Dermis microvascular lymphatic vessel endothelial cell (primary cell): ENCODE measurements at regions not wholly inside any gene's neighbourhood (a gene's known extent, or its start where the extent isn't known, plus 50 kb on each side); places are given as distances from the start of the nearest gene placed in this dataset.
"Not testable (repeated sequence)": the region's sequence is repeated elsewhere in the genome, so short reads cannot be mapped to it uniquely, and the experiment has no call there.

Experiments
- DNase-seq, 2 donors: peaks; one replicate each; pipeline versions ENCODE4 v3.0.0 to v3.0.0-alpha.2; 2010; ENCODE audit warnings: low read depth in 2 of 2

DNA sequence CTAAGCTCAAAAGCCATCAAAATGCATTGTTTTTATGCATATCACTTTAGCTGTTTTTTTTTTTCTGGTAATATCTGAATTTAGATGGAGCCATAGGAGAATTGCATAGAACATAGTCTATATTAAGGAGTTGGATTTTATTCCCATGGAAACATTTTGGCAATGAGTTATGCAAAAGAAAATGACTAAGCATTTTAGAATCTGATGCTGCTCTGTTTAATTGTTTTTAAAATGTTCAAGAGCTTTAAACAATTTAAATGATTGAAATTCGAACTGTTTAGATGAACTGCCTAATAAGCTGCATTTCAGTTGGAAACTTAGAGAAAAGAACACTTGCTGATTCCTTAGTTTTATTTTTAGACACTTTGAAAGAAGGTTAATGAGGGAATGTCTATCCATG lies 1531.5 kb upstream of the B3GALT2 start:
- DNase-seq: no peak

DNA sequence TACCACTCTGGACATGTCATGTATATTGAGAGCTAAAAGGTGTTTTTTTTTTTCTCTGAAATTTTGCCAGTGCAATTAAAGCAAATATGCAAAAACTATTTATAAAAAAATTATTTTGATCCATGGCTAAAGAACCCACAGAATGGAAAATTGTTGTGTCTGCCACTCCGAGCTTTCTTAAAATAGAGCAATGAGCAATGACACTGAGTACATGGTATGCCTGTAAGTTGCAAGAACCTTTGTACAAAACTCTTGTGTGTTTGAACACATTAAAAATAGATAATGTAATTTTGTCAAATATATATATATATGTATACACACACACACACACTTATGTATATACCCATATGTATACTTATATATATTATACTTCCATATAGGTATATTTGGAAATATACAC lies 1530.9 kb upstream of the B3GALT2 start:
- DNase-seq: no peak

DNA sequence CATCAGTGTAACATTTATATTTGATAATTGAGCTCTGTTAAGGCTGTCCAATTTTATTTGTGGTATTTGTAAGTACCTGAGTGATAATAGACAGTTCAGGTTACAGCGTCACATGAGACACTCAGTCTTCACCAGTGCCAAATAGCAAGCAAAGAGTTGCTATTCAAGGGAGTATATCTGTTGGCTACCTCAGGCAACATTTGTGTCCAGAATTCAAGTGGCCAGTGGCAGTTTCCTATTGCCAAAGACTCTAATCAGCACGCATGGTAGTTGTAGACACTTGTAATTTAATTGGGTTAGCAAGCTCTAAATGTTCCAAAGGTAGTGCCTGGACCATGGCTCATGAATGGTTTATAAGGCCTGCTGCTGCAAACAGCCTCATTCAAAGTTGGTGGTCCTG lies 1524.3 kb upstream of the B3GALT2 start:
- DNase-seq: no peak

DNA sequence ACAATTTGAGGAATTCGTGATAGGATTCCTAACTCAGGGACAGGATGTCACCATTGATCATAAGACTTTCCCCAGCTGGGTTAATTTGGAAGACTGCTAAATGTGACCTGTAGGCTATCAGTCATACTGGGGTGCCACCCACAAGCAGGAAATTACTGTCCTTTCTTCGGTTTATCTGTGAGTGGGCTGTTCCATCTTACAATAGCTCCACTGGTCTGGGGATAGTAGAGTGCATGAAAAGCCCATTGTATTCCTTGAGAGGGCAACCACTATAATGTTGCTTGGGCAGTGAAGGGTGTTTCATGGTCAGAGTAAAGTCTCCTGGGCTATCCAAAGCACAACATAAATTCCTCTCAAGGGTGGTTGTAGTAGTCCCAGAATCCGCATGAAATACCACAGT lies 1523.0 kb upstream of the B3GALT2 start:
- no peak for DNase-seq

DNA sequence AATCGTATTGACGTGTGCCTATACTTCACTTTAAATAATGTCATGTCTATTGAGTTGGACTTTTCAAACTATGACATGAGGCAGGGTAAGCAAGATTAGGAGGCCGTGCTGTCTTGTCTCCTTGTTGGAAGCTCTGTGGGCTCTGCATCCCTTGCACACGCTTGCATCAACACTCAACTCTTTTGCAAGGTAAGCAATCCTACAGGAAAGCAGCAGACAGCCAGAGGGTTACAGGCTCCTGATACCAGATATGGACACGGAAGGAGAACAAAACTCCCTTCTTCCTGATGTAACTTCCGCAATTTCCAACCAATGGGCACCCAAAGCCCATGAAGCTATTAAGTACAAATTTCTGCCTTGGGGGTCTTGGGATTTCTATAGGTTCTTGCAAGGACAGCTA lies 1520.7 kb upstream of the B3GALT2 start:
- DNase-seq: no peak

DNA sequence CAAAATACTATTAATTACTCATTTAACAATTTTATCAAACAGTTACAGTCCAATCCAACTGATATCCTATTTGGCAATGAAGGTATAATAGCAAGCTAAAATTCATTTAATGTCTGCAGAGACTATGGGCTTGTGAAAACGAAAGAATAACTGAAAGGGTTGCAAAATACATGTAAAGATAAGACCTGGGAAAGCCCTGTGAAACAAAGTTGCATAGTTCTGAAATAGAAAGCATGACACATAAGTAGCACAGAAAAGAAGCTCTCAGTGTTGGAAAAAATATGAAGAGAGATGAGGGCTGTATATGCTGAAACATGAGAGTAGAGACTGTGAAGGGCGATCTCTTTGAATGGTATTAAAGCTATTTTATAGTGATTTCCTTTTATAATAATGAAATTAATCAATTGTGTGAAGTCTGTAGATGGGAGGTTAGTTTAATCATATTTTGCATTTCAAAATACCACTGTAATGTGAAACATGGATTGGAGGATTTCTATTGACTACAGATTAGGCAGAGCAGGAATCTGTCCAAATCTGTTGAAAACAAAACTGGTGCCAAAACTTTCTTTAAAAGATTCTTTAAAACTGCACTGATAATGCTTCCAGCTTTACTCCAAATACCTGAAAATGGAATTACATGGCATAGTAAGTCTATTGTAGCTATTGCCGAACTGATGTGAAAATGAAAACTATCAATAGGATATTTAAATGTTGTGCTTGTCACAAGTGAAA lies 1518.9 kb upstream of the B3GALT2 start:
- DNase-seq: no peak

DNA sequence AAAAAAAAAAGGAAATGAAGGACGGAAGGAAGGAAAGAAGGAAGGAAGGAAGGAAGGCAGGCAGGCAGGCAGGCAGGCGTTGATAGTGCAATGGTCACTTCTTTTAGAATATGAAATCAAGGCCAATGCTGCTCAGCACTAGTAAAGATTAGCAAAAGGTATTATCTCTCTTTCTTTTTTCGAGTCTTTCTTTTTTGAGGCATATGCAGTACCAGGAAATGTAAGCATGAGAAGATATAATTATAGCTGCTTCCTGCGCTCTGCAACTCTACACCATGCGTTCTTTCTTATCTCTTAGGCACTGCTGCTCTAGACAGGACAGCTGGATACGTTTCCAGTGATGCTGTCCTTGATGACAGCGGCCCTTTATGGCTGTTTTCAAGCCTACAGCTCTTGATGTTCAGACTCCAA lies 1512.5 kb upstream of the B3GALT2 start:
- DNase-seq: no peak

DNA sequence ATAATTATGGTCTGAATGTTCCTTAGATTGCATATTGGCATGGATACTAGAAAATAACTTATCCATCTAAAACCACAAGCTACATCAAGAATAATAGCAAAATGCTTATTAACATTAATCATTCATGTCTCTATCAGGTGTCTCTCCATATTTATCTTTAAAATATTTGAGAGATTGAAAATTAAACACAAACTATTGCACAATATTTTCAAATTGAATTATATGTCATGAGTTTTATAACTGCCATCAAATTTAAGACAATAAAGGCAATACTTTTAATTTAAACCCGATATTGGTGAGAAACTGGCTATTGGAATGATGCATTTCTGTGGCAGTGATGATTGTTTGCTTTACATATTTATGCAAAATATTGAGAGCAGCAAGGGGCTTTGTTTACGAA lies 1506.8 kb upstream of the B3GALT2 start:
- no peak for DNase-seq

DNA sequence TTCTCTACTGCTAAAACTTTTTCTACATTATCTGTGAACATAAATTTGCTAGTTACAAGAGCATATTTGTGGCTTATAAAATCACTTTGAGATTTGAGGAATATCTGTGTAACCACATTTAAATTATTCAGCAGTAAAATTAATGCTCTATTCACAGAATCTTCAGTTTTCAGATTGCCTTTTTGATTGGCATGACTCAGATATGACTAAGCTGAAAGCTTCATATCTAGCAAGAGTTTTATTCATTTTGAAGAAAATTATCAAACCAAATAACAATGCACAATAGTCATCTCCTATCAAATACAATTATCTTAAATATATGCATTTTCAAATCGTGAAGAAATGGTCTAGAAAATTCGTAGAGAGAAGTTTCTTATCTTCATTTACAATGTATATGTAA lies 1498.2 kb upstream of the B3GALT2 start:
- DNase-seq: no peak

DNA sequence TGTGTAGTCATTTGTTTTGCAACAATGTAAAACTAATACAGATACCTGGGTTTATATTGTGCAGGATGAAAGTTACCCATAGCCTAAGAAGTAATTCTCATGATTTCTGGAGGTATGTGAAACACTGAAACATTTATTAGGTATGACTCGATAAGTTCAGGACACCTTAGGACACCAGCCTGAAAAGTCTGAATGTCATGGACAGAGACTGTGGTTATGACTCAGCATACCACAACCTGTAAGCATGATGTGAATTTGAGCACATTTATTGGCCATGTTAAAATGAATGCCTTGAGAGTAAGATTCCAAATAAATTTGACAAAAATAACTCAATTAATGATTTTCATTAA lies 1471.7 kb upstream of the B3GALT2 start:
- DNase-seq: no peak

DNA sequence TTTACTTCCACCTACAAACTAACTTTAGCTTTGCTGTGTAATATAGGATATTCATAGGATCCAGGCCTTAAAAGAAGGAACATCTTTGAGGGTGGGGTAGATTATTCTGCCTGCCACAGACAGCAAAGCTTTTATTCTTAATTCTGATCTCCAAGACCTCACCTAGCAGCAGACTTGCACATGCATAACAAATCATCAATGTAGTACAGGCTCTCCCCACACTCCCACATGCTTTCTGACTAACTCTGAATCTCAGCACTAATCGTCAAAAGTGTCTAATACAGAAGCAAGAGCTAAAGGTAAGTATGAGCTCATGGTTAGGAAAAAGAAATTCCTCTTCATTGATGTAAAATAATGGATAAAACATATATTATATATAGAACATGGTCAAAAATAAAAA lies 1468.5 kb upstream of the B3GALT2 start:
- no peak for DNase-seq

DNA sequence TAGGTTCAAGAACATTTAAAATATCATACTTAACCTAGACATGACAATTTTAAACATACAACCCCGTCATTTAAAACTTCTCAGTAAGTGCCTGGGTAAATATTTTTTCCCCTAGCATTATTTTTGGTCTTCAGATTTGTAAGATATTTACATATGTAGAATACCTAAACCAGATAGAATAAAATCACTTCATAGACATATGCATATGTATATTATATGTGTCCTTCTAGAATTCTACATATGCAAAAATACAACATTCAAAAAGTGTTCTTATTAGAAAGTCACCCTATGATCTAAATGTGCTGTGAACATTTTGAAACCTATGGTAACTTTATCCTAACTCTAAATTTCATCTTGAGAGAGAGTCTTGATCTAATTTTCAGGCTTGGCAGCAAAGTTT lies 1467.0 kb upstream of the B3GALT2 start:
- no peak for DNase-seq

DNA sequence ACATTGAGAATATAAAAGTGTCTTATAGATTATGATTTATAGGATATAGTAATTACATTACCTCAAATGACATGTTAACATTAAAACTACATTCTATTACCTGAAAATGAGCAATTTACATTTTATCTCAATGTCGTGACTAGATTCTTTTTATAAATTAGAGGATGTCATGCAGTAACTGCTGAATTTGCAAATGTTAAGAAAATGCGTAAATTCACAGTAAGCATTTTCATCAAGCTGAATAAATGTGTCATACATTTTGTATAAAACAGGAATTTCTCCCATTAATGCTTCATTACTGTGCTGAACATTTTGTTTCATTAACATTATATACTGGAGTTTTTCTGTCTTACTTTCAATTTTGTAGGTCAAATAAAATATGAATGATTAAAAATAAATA lies 1460.7 kb upstream of the B3GALT2 start:
- no peak for DNase-seq

DNA sequence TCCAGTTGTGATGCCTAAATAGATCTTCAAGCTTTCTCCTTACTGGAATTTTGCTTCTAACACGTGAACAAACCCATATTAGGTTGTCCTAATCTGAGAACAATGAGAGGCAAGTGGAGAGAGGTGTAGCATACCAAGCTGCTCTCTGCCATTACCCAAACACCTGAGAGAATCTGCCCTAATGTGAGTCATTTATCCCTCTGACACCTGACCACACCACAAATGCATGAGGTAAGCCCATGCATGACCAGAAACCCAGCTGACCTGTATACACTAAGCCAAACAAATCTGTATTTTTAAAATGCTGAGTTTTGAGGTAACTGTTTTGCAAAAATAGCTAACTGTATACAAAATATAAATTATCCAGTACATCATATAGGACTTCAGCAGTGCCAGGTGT lies 1458.1 kb upstream of the B3GALT2 start:
- no peak for DNase-seq

DNA sequence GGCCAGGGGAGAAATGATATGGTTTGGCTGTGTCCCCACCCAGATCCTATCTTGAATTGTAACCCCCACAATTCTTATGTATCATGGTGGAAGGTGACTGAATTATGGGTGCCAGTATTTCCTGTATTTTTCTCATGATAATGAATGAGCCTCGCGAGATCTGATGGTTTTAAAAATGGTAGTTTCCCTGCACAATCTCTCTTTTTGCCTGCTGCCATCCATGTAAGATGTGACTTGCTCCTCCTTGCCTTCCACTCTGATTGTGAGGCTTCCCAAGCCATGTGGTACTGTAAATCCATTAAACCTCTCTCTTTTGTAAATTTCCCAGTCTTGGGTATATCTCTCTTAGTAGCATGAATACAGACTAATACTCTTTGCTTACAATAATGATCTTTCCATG lies 1453.9 kb upstream of the B3GALT2 start:
- DNase-seq: no peak

DNA sequence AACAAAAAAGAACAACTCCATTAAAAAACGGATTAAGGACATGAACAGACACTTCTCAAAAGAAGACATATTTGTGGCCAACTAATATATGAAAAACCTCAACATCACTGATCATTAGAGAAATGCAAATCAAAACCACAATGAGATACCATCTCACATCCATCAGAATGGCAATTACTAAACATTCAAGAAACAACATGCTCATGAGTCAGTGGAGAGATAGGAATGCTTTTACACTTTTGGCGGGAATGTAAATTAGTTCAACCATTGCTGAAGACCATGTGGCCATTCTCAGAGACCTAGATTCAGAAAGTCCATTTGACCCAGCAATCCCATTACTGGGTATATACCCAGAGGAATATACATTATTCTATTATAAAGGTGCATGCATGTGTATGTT lies 1442.6 kb upstream of the B3GALT2 start:
- DNase-seq: no peak

DNA sequence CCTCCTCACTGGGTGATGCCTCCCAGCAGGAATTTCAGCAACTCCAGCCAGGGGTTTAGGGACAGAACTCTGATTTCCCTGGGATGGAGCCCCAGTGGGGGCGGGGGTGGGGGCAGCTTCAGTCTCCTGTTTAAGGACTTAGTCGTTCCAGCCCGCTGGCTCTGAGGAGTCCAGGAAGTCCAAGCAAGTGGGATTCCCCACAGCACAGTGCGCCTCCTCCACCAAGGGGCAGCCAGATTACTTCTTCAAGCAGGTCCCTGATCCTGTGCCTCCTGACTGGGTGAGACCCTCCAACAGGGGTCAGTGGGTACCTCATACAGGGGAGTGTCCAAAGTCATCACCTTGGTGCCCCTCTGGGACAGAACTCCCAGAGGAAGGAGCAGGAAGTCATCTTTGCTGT lies 1438.4 kb upstream of the B3GALT2 start:
- no peak for DNase-seq

DNA sequence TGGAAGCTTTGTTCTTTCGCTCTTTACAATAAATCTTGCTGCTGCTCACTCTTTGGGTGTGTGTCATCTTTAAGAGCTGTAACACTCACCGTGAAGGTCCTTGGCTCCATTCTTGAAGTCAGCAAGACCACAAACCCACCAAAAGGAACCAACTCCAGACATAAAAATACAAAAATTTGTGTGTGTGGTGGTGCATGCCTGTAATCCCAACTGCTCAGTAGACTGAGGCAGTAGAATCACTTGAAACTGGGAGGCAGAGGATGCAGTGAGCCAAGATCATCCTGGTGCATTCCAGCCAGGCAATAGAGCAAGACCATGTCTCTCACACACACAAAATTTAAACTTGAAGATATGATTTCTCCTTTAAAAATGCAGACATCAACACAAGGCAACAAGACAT lies 1431.7 kb upstream of the B3GALT2 start:
- DNase-seq: no peak

DNA sequence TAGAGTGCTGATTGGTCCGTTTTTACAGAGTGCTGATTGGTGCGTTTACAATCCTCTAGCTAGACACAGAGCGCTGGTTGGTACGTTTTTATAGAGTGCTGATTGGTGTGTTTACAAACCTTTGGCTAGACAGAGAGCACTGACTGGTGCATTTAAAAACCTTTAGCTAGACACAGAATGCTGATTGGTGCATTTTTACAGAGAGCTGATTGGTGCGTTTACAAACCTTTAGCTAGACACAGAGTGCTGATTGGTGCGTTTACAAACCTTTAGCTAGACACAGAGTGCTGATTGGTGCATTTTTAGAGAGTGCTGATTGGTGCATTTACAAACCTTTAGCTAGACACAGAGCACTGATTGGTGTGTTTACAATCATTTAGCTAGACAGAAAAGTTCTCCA lies 1430.9 kb upstream of the B3GALT2 start:
- DNase-seq: not testable (repeated sequence)

DNA sequence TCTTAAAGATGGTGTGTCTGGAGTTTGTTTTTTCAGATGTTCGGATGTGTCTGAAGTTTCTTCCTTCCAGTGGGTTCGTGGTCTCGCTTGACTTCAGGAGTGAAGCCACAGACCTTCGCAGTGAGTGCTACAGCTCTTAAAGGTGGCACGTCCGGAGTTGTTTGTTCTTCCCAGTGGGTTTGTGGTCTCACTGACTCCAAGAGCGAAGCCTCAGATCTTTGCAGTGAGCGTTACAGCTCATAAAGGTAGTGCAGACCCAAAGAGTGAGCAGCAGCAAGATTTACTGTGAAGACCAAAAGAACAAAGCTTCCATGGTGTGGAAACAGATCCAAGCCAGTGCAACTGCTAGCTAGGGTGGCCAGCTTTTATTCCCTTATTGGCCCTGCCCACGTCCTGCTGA lies 1430.4 kb upstream of the B3GALT2 start:
- DNase-seq: no peak

DNA sequence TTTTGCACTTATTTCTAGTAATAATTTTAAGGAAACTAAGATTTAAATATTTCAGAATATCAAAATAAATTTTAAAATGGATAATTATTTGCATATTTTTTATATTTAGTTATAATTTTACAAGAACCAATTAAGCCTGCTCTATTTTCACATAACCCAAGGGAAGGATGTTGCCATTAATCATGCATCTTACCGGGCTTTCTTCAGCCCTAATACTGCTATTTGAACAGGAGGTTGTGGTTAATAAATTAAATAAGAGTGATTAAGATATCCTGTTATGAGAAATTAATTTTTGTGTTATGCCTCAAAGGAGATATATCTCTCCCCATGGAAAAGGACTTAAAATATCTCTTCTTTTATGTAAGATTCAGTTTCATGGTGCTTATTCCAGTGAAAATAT lies 1415.8 kb upstream of the B3GALT2 start:
- no peak for DNase-seq

DNA sequence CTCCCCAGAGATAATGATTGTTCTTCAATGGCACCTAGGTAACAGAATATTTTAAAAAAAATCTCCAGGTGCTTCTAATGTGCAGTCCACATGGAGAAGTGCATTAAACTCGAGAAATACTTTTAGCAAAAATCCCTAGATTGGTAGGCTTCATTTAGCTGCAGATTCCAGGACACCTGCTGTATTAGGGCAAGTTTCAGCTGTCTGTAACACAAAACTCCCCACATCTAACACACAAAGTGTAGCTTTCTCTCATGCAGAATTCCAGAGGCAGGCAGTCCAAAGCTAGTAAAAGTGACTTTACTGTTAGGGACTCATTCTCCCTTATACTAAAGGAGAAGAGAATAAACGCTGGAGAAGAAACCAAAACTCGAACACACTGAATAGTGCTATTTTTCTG lies 1414.3 kb upstream of the B3GALT2 start:
- DNase-seq: no peak

DNA sequence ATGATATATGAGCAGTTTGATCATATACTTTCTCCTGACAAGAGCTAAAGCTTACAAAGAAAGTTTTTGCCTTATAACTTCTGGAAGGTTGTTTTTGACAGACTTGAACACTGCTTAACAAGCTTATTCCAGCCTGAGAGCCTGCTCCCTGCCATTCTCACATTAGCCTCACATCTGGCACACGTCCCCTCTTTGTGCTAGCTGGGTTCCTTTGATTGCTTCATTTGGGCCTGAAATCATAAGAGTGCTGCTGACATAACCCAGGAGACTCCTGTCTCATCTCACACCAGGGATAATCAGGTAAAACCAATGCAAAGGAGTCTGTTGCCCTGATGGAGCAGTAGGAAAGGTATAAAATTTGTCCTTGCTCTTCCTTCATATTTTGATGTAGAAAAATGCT lies 1411.7 kb upstream of the B3GALT2 start:
- DNase-seq: no peak

DNA sequence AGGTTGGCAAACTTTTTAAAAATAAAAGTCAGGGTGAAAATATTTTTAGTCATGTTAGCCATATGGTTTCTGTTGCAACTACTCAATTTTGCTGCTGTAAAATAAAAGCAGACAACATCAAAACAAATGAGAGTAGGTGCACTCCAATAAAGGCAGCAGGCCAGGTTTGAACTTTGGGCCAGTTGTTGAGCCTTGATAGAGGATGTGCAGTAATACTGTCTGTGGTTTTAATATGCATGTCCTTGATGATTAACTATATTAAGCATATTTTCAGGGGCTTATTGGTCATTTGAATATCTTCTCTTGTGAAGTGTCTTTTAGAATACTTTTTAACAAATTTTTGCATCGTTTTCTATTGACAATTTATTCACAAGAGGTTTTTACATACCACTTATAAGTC lies 1399.9 kb upstream of the B3GALT2 start:
- no peak for DNase-seq
